A204.1 (cell line): ENCODE measurements at regions not wholly inside any gene's neighbourhood (a gene's known extent, or its start where the extent isn't known, plus 50 kb on each side); places are given as distances from the start of the nearest gene placed in this dataset.
"Not testable (repeated sequence)": the region's sequence is repeated elsewhere in the genome, so short reads cannot be mapped to it uniquely, and the experiment has no call there.

Experiments
- FAIRE-seq: peaks from 2 replicates; lab custom pipeline; 2012; peaks lifted over from hg19 to GRCh38; lab: Jason Lieb, UNC

GRCh38 chr2:195160963-195161362, 496.1 kb upstream of the SLC39A10 start:
- no peak for FAIRE-seq

- FAIRE-seq, result no peak
Measured at GRCh38 chr2:195151711-195152110, 505.3 kb upstream of the SLC39A10 start.

DNA sequence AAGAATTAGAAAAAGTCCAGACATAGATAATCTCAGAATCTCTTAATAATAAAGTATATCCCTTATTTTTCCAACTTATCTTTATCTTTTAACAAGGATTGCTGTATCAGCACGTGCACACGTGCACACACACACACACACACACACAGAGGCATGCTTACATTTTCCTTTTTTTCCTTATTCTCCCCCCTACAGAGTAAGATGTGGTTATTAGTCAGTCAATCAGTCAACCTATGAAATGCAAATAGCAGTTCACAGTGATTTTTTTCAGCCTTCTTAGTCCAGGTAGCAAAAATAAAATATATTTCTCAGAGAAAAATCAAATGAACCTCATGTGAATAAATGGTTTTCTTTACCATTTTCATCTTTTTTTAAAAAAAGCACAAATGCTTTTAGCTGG, 506.2 kb upstream of the SLC39A10 start:
- no peak for FAIRE-seq

GRCh38 chr2:195148004-195148403, 509.0 kb upstream of the SLC39A10 start:
- no peak for FAIRE-seq

GRCh38 chr2:195146761-195147541, 510.1 kb upstream of the SLC39A10 start:
- FAIRE-seq, result no peak

GRCh38 chr2:195138435-195138834, 518.6 kb upstream of the SLC39A10 start:
- FAIRE-seq, result no peak

- not testable (repeated sequence) for FAIRE-seq
Measured at GRCh38 chr2:195125889-195126288, 531.1 kb upstream of the SLC39A10 start.

DNA sequence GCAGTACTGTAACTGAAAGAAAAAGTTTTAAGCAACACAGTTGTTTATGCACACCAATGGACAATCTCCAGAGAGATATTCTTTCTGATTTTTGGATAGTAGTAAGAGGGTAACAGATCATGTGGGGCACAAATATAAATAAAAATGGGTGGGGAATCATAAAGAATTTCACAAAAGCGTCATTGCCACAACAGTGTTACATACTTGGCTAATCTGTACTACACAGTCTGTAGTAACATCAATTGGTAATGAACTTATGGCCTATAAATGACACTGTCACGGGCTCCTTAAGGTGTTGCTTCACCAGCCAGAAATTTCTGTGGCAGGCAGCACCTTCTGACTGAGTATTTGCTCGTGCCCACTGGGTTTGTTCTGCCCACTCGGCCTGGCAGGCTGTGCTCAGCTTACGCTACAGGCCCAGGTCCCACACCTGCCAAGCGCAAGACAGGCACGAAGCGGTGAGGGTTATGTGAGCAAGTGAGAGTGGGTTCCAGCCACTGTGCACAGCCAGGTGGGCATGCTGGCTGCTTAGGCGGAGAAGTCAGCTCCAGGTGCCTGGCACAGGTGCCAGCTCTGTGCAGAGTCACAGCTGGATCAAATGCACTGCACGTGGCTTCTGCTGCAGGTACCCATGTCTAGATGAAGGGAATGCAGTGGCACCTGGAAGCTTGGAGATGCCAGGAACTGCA, 532.5 kb upstream of the SLC39A10 start:
- no peak for FAIRE-seq

GRCh38 chr2:195122653-195123052, 534.4 kb upstream of the SLC39A10 start:
- FAIRE-seq, result no peak

DNA sequence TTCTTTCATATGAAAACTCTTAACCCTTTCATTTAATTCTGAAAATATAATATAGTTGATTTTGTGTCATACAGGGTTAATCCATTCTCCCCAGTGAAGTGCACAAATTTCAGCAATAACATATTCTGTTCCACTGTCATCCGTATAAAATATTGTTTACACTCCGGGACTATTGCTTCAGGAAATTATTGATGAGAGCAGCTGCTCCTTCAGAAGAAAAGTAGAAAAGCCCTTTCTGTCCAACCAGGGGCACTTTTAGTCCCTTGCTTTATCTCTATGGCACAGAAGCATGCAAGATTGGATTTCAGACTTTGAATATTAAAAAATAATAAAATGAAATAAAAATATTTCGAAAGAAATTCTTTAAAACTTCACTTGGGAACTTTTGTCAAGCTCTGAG, 535.7 kb upstream of the SLC39A10 start:
- no peak for FAIRE-seq

GRCh38 chr2:195119231-195119630, 537.8 kb upstream of the SLC39A10 start:
- FAIRE-seq, result no peak

GRCh38 chr2:195118276-195118675, 538.8 kb upstream of the SLC39A10 start:
- FAIRE-seq, result no peak

- no peak for FAIRE-seq
Measured at GRCh38 chr2:195117011-195117410, 540.0 kb upstream of the SLC39A10 start.

DNA sequence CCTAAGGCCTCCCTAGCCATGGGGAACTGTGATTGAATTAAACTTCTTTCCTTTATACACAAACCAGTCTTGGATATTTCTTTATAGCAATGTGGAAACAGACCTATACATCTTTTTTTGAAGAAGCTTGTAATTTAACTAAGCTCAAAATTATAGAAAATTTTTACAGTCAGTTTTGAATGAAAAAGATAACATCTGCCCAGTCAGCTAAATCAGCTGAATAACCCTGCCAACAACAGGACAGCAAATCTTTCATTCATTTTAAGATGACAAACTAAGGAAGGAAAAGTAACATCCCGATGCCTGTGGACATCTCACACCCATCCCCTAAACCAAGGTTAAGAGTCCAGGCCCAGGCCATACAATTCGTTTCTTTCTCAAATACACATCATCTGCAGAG, 541.3 kb upstream of the SLC39A10 start:
- no peak for FAIRE-seq

- FAIRE-seq, result no peak
Measured at GRCh38 chr2:195108182-195108581, 548.8 kb upstream of the SLC39A10 start.

DNA sequence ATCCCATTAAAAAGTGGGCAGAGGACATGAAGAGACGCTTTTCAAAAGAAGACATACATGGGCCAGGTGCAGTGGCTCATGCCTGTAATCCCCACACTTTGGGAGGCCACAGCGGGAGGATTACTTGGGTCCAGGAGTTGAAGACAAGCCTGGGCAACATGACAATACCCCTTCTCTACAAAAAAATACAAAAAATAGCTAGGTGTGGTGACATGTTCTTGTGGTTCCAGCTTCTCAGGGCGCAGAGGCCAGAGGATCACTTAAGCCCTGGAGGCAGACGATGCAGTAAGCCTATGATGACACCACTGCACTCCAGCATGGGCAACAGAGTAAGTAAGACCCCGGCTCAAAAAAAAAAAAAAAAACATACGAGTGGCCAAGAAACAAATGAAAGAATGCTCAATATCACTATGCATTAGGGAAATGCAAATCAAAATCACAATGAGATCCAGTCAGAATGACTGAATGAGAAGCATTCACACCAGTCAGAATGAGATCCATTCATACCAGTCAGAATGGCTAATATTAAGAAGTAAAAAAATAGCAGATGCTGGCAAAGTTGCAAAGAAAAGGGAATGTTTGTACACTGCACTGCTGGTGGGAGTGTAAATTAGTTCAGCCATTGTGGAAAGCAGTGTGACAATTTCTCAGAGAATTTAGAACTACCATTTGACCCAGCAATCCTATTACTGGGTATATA, 550.2 kb upstream of the SLC39A10 start:
- FAIRE-seq, result no peak

GRCh38 chr2:195105581-195105980, 551.4 kb upstream of the SLC39A10 start:
- FAIRE-seq, result no peak

- FAIRE-seq, result no peak
Measured at GRCh38 chr2:195094330-195094729, 562.7 kb upstream of the SLC39A10 start.

DNA sequence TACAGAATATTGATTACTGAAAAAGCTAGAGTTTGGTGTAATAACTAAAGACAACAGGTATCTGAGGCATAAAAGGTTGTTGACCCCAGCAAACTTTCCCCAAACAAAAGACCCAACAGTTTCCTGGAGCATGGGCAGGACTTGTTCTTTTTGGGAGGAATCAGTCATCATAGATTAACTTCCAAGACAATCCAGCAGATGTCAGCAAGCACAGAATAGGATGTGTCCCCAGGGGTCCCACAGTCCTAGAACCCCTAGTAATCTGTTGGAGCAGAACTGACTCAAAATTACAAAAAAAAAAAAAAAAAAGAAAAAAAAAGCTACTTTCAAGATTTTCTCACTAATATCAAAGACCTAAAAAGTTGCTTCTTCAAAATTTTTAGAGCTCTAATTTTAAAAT, 564.7 kb upstream of the SLC39A10 start:
- no peak for FAIRE-seq

GRCh38 chr2:195072806-195073205, 584.2 kb upstream of the SLC39A10 start:
- not testable (repeated sequence) for FAIRE-seq

- no peak for FAIRE-seq
Measured at GRCh38 chr2:195057001-195057400, 600.0 kb upstream of the SLC39A10 start.

DNA sequence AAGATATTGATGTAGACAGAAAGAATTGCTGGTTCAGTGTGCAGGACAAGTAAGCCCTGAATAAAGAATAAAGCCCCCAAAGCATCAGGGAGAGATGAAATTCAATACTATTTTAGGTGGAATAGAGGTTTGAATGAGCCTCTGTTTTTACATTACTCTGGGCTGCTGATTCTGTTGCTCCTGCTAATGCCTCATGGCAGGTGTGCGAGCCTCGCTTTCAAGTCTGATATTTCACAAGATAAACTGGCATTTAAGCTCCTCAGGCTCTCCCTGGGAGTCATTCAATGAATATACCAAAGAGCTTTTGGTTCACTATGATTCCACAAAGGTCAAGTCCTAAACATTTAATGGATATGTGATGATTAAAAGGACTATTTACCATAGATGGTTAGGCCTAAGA, 601.0 kb upstream of the SLC39A10 start:
- FAIRE-seq, result no peak

GRCh38 chr2:195051401-195051800, 605.6 kb upstream of the SLC39A10 start:
- FAIRE-seq, result no peak
